Keratinocyte (primary cell): ENCODE measurements at regions not wholly inside any gene's neighbourhood (a gene's known extent, or its start where the extent isn't known, plus 50 kb on each side); places are given as distances from the start of the nearest gene placed in this dataset.
A peak's percentile ranks its signal among the peaks of the same experiment; 100 is the strongest.

Source experiments
- EZH2 ChIP-seq: IDR thresholded peaks from one replicate; pipeline ENCODE4 v1.6.1; 2012; ENCODE audit warnings: inconsistent platforms, mild to moderate bottlenecking, low read length, moderate library complexity
- TF ChIP-seq, protein P1 (sequence below), 3 experiments: IDR thresholded peaks in 1 of 3; conservative IDR thresholded peaks in 1 of 3; optimal IDR thresholded peaks in 1 of 3; 2 replicates in 2 of 3; 3 replicates in 1 of 3; pipeline versions ENCODE3 to v1.5.1; 2011; ENCODE audit warnings: low read length in 3 of 3, mild to moderate bottlenecking in 3 of 3, moderate library complexity in 2 of 3, control low read depth in 1 of 3, inconsistent platforms in 1 of 3; ENCODE audit not compliant: insufficient read depth in 2 of 3; ENCODE audit errors: extremely low read depth in 1 of 3

DNA sequence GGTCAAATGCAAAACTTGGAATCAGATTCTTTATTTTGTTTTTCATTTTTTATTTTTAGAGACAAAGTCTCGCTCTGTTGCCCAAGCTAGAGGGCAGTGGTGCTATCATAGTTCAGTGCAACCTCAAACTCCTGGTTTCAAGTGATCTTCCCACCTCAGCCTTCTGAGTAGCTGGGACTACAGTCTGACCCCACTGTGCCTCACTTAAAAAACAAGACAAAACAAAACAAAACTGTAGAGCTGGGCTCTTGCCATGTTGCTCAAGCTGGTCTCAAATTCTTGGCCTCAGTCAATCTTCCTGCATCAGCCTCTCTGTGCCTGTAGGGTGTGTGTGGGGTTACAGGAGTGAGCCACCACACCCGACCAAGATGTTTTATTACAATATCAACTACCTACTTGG lies 396.0 kb upstream of the USP24 start:
- TF ChIP-seq, protein P1, sequence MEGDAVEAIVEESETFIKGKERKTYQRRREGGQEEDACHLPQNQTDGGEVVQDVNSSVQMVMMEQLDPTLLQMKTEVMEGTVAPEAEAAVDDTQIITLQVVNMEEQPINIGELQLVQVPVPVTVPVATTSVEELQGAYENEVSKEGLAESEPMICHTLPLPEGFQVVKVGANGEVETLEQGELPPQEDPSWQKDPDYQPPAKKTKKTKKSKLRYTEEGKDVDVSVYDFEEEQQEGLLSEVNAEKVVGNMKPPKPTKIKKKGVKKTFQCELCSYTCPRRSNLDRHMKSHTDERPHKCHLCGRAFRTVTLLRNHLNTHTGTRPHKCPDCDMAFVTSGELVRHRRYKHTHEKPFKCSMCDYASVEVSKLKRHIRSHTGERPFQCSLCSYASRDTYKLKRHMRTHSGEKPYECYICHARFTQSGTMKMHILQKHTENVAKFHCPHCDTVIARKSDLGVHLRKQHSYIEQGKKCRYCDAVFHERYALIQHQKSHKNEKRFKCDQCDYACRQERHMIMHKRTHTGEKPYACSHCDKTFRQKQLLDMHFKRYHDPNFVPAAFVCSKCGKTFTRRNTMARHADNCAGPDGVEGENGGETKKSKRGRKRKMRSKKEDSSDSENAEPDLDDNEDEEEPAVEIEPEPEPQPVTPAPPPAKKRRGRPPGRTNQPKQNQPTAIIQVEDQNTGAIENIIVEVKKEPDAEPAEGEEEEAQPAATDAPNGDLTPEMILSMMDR (optimal IDR thresholded peaks at IDR 0.05 in 1 of 3, IDR thresholded peaks at IDR 0.05 in 1 of 3, conservative IDR thresholded peaks at IDR 0.05 in 1 of 3; ENCODE audit: extremely low read depth in 1 of 3, insufficient read depth in 2 of 3, low read length in 3 of 3), result peak in 2 of 3 experiments; percentile 0 to 7
- no peak for TF ChIP-seq EZH2
